Parathyroid adenoma (tissue), 2 donors: ENCODE measurements at regions not wholly inside any gene's neighbourhood (a gene's known extent, or its start where the extent isn't known, plus 50 kb on each side); places are given as distances from the start of the nearest gene placed in this dataset.

Source experiments
- H2AFZ ChIP-seq: fragments of 300-600 bp; sonication (generic); one replicate; pipeline ENCODE4 v1.7.0; 2017; ENCODE audit warnings: antibody characterized with exemption, mild to moderate bottlenecking
- H3K27ac ChIP-seq: fragments of 300-600 bp; sonication (generic); one replicate; pipeline ENCODE4 v1.7.0; 2017
- H3K27me3 ChIP-seq: fragments of 300-600 bp; sonication (generic); one replicate; pipeline ENCODE4 v1.7.0; 2017; ENCODE audit warnings: low read length; ENCODE audit not compliant: control insufficient read depth, insufficient read depth
- H3K36me3 ChIP-seq: fragments of 300-600 bp; sonication (generic); one replicate; pipeline ENCODE4 v1.7.0; 2017; ENCODE audit warnings: low read length; ENCODE audit not compliant: control insufficient read depth, insufficient read depth
- H3K4me1 ChIP-seq: fragments of 300-600 bp; sonication (generic); one replicate; pipeline ENCODE4 v1.7.0; 2017; ENCODE audit warnings: control low read depth
- H3K4me2 ChIP-seq: fragments of 300-600 bp; sonication (generic); one replicate; pipeline ENCODE4 v1.7.0; 2017; ENCODE audit warnings: low read length
- H3K4me3 ChIP-seq: fragments of 300-600 bp; sonication (generic); one replicate; pipeline ENCODE4 v1.7.0; 2017; ENCODE audit warnings: low read depth, low read length
- H3K79me2 ChIP-seq: fragments of 300-600 bp; sonication (generic); one replicate; pipeline ENCODE4 v1.7.0; 2017; ENCODE audit warnings: control low read depth
- H3K9ac ChIP-seq: fragments of 300-600 bp; sonication (generic); one replicate; pipeline ENCODE4 v1.7.0; 2017; ENCODE audit warnings: mild to moderate bottlenecking
- H3K9me3 ChIP-seq: fragments of 300-600 bp; sonication (generic); one replicate; pipeline ENCODE4 v1.7.0; 2017; ENCODE audit warnings: low read length; ENCODE audit not compliant: control insufficient read depth
- CTCF ChIP-seq: fragments of 300-600 bp; sonication (generic); IDR thresholded peaks from one replicate; pipeline ENCODE4 v1.7.0; 2017; ENCODE audit warnings: antibody characterized with exemption, mild to moderate bottlenecking
- donor health status: primary hyperparathyroidism.

GRCh38 chr1:55882931-55883330, 667.8 kb upstream of the USP24 start:
- H3K9ac ChIP-seq, result no peak overlapping the region
- no peak overlapping the region for H3K4me2 ChIP-seq
- no peaks in the 10 kb centered on the region for H3K79me2 ChIP-seq
- no peak overlapping the region for H2AFZ ChIP-seq
- no peaks in the 10 kb centered on the region for H3K4me1 ChIP-seq
- no peak for TF ChIP-seq CTCF
- no peak overlapping the region for H3K27ac ChIP-seq
- H3K4me3 ChIP-seq, result no peak overlapping the region
- no peaks in the 10 kb centered on the region for H3K36me3 ChIP-seq
- no peaks in the 10 kb centered on the region for H3K27me3 ChIP-seq
- no peaks in the 10 kb centered on the region for H3K9me3 ChIP-seq

GRCh38 chr1:55879346-55879745, 664.2 kb upstream of the USP24 start:
- no peak for TF ChIP-seq CTCF
- Histone ChIP-seq H2AFZ (no peak overlapping the region), H3K4me1 (no peaks in the 10 kb centered on the region), H3K9me3 (no peaks in the 10 kb centered on the region), H3K4me2 (no peak overlapping the region), H3K27me3 (no peaks in the 10 kb centered on the region), H3K79me2 (no peaks in the 10 kb centered on the region), H3K4me3 (no peak overlapping the region), H3K9ac (no peak overlapping the region), H3K36me3 (no peaks in the 10 kb centered on the region), H3K27ac (no peak overlapping the region)

GRCh38 chr1:55877437-55878232, 662.5 kb upstream of the USP24 start:
- H3K4me2 ChIP-seq, result no peak overlapping the region
- no peak overlapping the region for H3K27ac ChIP-seq
- no peaks in the 10 kb centered on the region for H3K36me3 ChIP-seq
- no peak for TF ChIP-seq CTCF
- no peaks in the 10 kb centered on the region for H3K79me2 ChIP-seq
- H3K4me3 ChIP-seq, result no peak overlapping the region
- H3K9me3 ChIP-seq, result no peaks in the 10 kb centered on the region
- H3K27me3 ChIP-seq, result no peaks in the 10 kb centered on the region
- no peak overlapping the region for H2AFZ ChIP-seq
- H3K9ac ChIP-seq, result no peak overlapping the region
- H3K4me1 ChIP-seq, result no peaks in the 10 kb centered on the region

- Histone ChIP-seq H3K36me3 (no peaks in the 10 kb centered on the region), H3K9ac (no peak overlapping the region), H3K27ac (no peak overlapping the region), H3K4me2 (no peak overlapping the region), H3K4me1 (no peaks in the 10 kb centered on the region), H3K4me3 (no peak overlapping the region), H2AFZ (no peak overlapping the region), H3K27me3 (no peaks in the 10 kb centered on the region), H3K9me3 (no peaks in the 10 kb centered on the region), H3K79me2 (no peaks in the 10 kb centered on the region)
- no peak for TF ChIP-seq CTCF
Measured at GRCh38 chr1:55876276-55877060, 661.3 kb upstream of the USP24 start.
